Endothelial cell of umbilical vein (primary cell): ENCODE measurements at regions not wholly inside any gene's neighbourhood (a gene's known extent, or its start where the extent isn't known, plus 50 kb on each side); places are given as distances from the start of the nearest gene placed in this dataset.

Experiments used
- BruUV-seq: library from RNA; stranded (reverse); fragments of 400-500 nt; replicated peaks from 2 replicates; lab custom pipeline; 2021; lab: Mats Ljungman, UMichigan
- CTCF ChIA-PET: fragments of 300-600, 350-600 bp; sonication (Branson Sonifier 250); formaldehyde crosslinking; loops from one replicate; lab custom pipeline; 2021; ENCODE audit warnings: antibody characterized with exemption, inconsistent platforms; lab: Charles Lee
- POLR2A ChIA-PET: fragments of 300-600, 350-600 bp; sonication (Branson Sonifier 250); formaldehyde crosslinking; loops from one replicate; lab custom pipeline; 2021; ENCODE audit warnings: antibody characterized with exemption, inconsistent platforms; lab: Charles Lee
- DNase-seq: peaks from one replicate; pipeline ENCODE4 v3.0.0-alpha.2; 2011; ENCODE audit warnings: low read depth, low spot score
- FAIRE-seq: peaks from 2 replicates; lab custom pipeline; 2011; peaks lifted over from hg19 to GRCh38; lab: Jason Lieb, UNC
- H2AFZ ChIP-seq: 2 replicates; pipeline ENCODE4 v1.6.0; 2012; ENCODE audit warnings: low read depth, low read length, control low read depth, inconsistent platforms
- H3K27ac ChIP-seq: 2 replicates; pipeline ENCODE4 v1.5.1; 2011; ENCODE audit warnings: low read depth, mild to moderate bottlenecking, control low read depth, low read length, moderate library complexity; ENCODE audit not compliant: insufficient read depth
- H3K27me3 ChIP-seq, 2 experiments: 2 replicates each; pipeline versions ENCODE4 v1.6.0 to v1.6.1; 2011; ENCODE audit warnings: low read length in 2 of 2, mixed read lengths in 1 of 2; ENCODE audit not compliant: control insufficient read depth in 2 of 2, insufficient read depth in 2 of 2
- H3K36me3 ChIP-seq, 2 experiments: 2 replicates in 1 of 2; 3 replicates in 1 of 2; pipeline ENCODE4 v1.5.1; 2011; ENCODE audit warnings: low read length in 2 of 2, mild to moderate bottlenecking in 1 of 2, moderate library complexity in 1 of 2; ENCODE audit not compliant: control insufficient read depth in 2 of 2, insufficient read depth in 2 of 2; ENCODE audit errors: extremely low read depth in 1 of 2
- H3K4me1 ChIP-seq: 3 replicates; pipeline ENCODE4 v1.5.1; 2011; ENCODE audit warnings: mild to moderate bottlenecking, low read length; ENCODE audit not compliant: control insufficient read depth, insufficient read depth; ENCODE audit errors: extremely low read depth
- H3K4me2 ChIP-seq: 2 replicates; pipeline ENCODE4 v1.6.1; 2011; ENCODE audit warnings: low read length, control low read depth, mixed read lengths; ENCODE audit not compliant: insufficient read depth
- H3K4me3 ChIP-seq, 3 experiments: fragments of 200-600 bp in 1 of 3; sonication (generic), shearing (Covaris generic) in 1 of 3; replicated peaks in 1 of 3; 2 replicates each; pipeline ENCODE4 v1.5.1; 2011 to 2016; ENCODE audit warnings: control low read depth in 3 of 3, low read length in 3 of 3, mild to moderate bottlenecking in 2 of 3, inconsistent platforms in 1 of 3, low read depth in 1 of 3, moderate library complexity in 1 of 3; ENCODE audit not compliant: insufficient read depth in 1 of 3
- H3K79me2 ChIP-seq: 2 replicates; pipeline ENCODE4 v1.6.0; 2012; ENCODE audit warnings: low read length, inconsistent platforms; ENCODE audit not compliant: control insufficient read depth, insufficient read depth
- H3K9ac ChIP-seq: replicated peaks from 2 replicates; pipeline ENCODE3; 2011; ENCODE audit warnings: low read length, control low read depth; ENCODE audit not compliant: insufficient read depth; ENCODE audit errors: extremely low read depth
- H3K9me1 ChIP-seq: replicated peaks from 3 replicates; pipeline ENCODE4 v1.6.0; 2011; ENCODE audit warnings: mild to moderate bottlenecking, low read length; ENCODE audit not compliant: control insufficient read depth, insufficient read depth; ENCODE audit errors: extremely low read depth
- H3K9me3 ChIP-seq: replicated peaks from 2 replicates; pipeline ENCODE4 v1.5.1; 2012; ENCODE audit warnings: low read length, inconsistent platforms; ENCODE audit not compliant: control insufficient read depth, insufficient read depth
- H4K20me1 ChIP-seq: replicated peaks from 2 replicates; pipeline ENCODE3; 2011; ENCODE audit warnings: mild to moderate bottlenecking, low read length; ENCODE audit not compliant: control insufficient read depth, insufficient read depth; ENCODE audit errors: extremely low read depth
- EZH2 ChIP-seq: IDR thresholded peaks from 2 replicates; pipeline ENCODE4 v1.6.1; 2012; ENCODE audit warnings: borderline replicate concordance, low read depth, mild to moderate bottlenecking, moderate library complexity, low read length, inconsistent platforms; ENCODE audit not compliant: severe bottlenecking
- FOS ChIP-seq: IDR thresholded peaks from 2 replicates; pipeline ENCODE4 v1.6.1; 2011; ENCODE audit warnings: mild to moderate bottlenecking, low read length, moderate library complexity, borderline replicate concordance; ENCODE audit not compliant: insufficient read depth
- GATA2 ChIP-seq: IDR thresholded peaks from 2 replicates; pipeline ENCODE4 v1.7.0; 2011; ENCODE audit warnings: low read depth, mild to moderate bottlenecking, moderate library complexity, mixed read lengths, low read length; ENCODE audit not compliant: insufficient read length, insufficient read depth
- JUN ChIP-seq: IDR thresholded peaks from 2 replicates; pipeline ENCODE4 v1.6.1; 2011; ENCODE audit warnings: borderline replicate concordance, low read depth; ENCODE audit not compliant: insufficient read length, insufficient read depth
- MYC ChIP-seq: IDR thresholded peaks from one replicate; pipeline ENCODE4 v1.6.1; 2011; ENCODE audit warnings: mild to moderate bottlenecking, low read depth, low read length
- POLR2A ChIP-seq: IDR thresholded peaks from 2 replicates; pipeline ENCODE4 v1.6.1; 2012; ENCODE audit warnings: low read depth, mild to moderate bottlenecking, control low read depth, low read length
- POLR2AphosphoS5 ChIP-seq: IDR thresholded peaks from 2 replicates; pipeline ENCODE4 v1.6.1; 2012; ENCODE audit warnings: low read depth, mild to moderate bottlenecking, control low read depth, low read length, moderate library complexity; ENCODE audit not compliant: insufficient read depth
- dilution Hi-C: fragments of 300-500 bp; cut with MboI; formaldehyde crosslinking; loops from one replicate; pipeline ENCODE4 v1.15.0; 2019; ENCODE audit warnings: low sequenced_read_pairs; ENCODE audit not compliant: extremely low pct_ligation_motif_present
- intact Hi-C: fragments of 100-400 bp; cut with micrococcal nuclease; formaldehyde crosslinking; loops from one replicate; pipeline ENCODE4 v1.10.0; 2022
- TF ChIP-seq, protein P1 (sequence below), 2 donors: IDR thresholded peaks; 1 replicate in 1 of 2; 2 replicates in 1 of 2; pipeline ENCODE4 v1.5.1; 2011; ENCODE audit warnings: low read length in 2 of 2, mild to moderate bottlenecking in 2 of 2, moderate library complexity in 2 of 2, control low read depth in 1 of 2, inconsistent platforms in 1 of 2, low read depth in 1 of 2; ENCODE audit not compliant: insufficient read depth in 1 of 2; ENCODE audit errors: extremely low read depth in 1 of 2
- TF ChIP-seq, protein P2 (sequence below): IDR thresholded peaks from 2 replicates; pipeline ENCODE4 v1.6.1; 2011; ENCODE audit not compliant: insufficient read depth, insufficient read length

DNA sequence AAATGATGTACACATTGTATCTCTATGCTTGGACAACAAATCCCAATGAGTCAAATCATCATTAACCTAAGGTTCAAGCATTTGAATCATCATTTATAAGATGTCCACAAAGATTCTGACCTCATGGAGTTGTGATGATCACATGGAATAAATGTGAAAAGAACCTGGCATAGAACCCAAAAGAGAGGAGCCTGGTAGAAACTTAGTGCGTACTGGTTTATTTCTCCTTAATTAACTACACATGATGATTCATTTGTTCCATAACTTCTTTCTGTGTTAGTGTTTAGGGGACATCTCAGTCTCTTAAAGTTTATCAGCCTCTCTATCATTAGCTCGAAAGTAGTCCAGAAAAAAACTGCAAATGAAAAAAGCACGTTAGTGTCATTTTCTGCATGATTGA lies 411.6 kb downstream of the BRINP1 start:
- no peak overlapping the region for H2AFZ ChIP-seq
- H3K9me3 ChIP-seq: no peaks in the 10 kb centered on the region
- no TSS peak for BruUV-seq
- CTCF ChIA-PET: no interaction called here
- no peaks in the 10 kb centered on the region for H3K36me3 ChIP-seq
- no peaks in the 10 kb centered on the region for H3K4me1 ChIP-seq
- POLR2A ChIA-PET: no interaction called here
- TF ChIP-seq, protein P1, sequence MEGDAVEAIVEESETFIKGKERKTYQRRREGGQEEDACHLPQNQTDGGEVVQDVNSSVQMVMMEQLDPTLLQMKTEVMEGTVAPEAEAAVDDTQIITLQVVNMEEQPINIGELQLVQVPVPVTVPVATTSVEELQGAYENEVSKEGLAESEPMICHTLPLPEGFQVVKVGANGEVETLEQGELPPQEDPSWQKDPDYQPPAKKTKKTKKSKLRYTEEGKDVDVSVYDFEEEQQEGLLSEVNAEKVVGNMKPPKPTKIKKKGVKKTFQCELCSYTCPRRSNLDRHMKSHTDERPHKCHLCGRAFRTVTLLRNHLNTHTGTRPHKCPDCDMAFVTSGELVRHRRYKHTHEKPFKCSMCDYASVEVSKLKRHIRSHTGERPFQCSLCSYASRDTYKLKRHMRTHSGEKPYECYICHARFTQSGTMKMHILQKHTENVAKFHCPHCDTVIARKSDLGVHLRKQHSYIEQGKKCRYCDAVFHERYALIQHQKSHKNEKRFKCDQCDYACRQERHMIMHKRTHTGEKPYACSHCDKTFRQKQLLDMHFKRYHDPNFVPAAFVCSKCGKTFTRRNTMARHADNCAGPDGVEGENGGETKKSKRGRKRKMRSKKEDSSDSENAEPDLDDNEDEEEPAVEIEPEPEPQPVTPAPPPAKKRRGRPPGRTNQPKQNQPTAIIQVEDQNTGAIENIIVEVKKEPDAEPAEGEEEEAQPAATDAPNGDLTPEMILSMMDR (IDR thresholded peaks at IDR 0.05; ENCODE audit: extremely low read depth in 1 of 2, insufficient read depth in 1 of 2, low read depth in 1 of 2, low read length in 2 of 2): no peak
- no peak overlapping the region for H3K4me2 ChIP-seq
- no peaks in the 10 kb centered on the region for H3K27me3 ChIP-seq
- no peak overlapping the region for H3K27ac ChIP-seq
- H4K20me1 ChIP-seq: no peaks in the 10 kb centered on the region
- H3K79me2 ChIP-seq: no peaks in the 10 kb centered on the region
- dilution Hi-C loops (no loop called here), intact Hi-C loops (no loop called here)
- H3K9me1 ChIP-seq: no peaks in the 10 kb centered on the region
- H3K4me3 ChIP-seq: no peak overlapping the region
- DNase-seq (no peak), FAIRE-seq (no peak)
- no peak overlapping the region for H3K9ac ChIP-seq

DNA sequence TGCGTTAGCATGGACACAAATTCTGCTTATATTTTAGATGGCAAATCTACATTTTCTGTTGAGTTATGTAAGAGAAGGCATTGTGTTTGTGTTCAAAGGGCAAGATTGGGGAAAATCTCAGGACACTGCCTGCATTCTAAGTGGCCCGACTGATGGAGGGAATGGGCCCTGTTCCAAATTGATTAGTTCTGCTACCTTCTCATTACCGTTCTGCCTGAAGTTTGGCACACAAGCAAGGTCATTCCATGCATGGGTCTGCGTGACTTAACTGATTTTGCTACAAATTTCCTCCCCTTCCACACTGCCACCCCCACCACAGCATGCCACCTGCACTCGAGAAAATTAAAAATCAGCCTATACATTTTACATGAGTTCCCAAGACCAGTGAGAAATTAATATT lies 409.9 kb downstream of the BRINP1 start:
- Histone ChIP-seq H3K4me3 (no peak overlapping the region), H3K27me3 (no peaks in the 10 kb centered on the region), H3K27ac (no peak overlapping the region), H3K79me2 (no peaks in the 10 kb centered on the region), H3K36me3 (no peaks in the 10 kb centered on the region), H3K9ac (no peak overlapping the region), H4K20me1 (no peaks in the 10 kb centered on the region), H2AFZ (no peak overlapping the region), H3K9me1 (no peaks in the 10 kb centered on the region), H3K4me2 (no peak overlapping the region), H3K4me1 (no peaks in the 10 kb centered on the region), H3K9me3 (no peaks in the 10 kb centered on the region)
- ChIA-PET POLR2A (no interaction called here), CTCF (no interaction called here)
- FAIRE-seq (no peak), DNase-seq (no peak)
- no TSS peak for BruUV-seq
- intact Hi-C loops: no loop called here
- dilution Hi-C loops: no loop called here
- no peak for TF ChIP-seq POLR2AphosphoS5
- TF ChIP-seq POLR2A: no peak
- no peak for TF ChIP-seq MYC
- TF ChIP-seq, protein P1 (IDR thresholded peaks at IDR 0.05; ENCODE audit: extremely low read depth in 1 of 2, insufficient read depth in 1 of 2, low read depth in 1 of 2, low read length in 2 of 2): no peak
- TF ChIP-seq JUN: no peak
- TF ChIP-seq, protein P2, sequence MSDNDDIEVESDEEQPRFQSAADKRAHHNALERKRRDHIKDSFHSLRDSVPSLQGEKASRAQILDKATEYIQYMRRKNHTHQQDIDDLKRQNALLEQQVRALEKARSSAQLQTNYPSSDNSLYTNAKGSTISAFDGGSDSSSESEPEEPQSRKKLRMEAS: no peak
- no peak for TF ChIP-seq EZH2
- TF ChIP-seq GATA2: no peak
- TF ChIP-seq FOS: no peak
